ENCODE measurements at regions not wholly inside any gene's neighbourhood (a gene's known extent, or its start where the extent isn't known, plus 50 kb on each side); places are given as distances from the start of the nearest gene placed in this dataset.

DNA sequence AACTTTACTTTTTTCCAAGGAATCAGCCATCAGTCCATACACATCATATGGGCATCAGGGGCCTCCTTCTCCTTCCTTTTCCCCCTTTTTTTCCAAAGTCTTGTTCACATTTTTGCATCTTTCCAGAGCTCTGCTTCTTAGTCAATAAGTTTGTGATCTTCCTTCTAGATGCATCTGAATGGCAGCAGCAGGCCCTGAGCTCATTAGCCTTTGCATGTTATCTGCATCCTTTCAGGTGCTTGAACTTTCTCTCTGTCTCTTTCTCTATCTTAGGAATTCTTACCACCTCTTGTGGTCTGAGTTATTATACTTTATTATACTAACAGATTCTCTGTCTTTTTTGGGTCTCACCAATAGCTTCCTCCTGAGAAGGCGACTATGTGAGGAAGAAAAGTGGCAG, 312.4 kb upstream of the FANCL start:
- DNase-seq (ENCODE audit: low spot score in 2 of 2) = no peak
- WGBS = 78% methylated on average over 1 of the region's 1 CpG
- Histone ChIP-seq H3K4me3 (no peak overlapping the region), H3K36me3 (no peaks in the 10 kb centered on the region), H3K4me1 (no peaks in the 10 kb centered on the region), H3K27me3 (no peaks in the 10 kb centered on the region), H3K27ac (no peak overlapping the region), H3K9me3 (no peaks in the 10 kb centered on the region)
- TF ChIP-seq EP300 (IDR thresholded peaks at IDR 0.05) (no peak), POLR2AphosphoS5 (IDR thresholded peaks at IDR 0.05) (no peak), POLR2A (IDR thresholded peaks at IDR 0.05) (no peak)
- TF ChIP-seq, protein P1, sequence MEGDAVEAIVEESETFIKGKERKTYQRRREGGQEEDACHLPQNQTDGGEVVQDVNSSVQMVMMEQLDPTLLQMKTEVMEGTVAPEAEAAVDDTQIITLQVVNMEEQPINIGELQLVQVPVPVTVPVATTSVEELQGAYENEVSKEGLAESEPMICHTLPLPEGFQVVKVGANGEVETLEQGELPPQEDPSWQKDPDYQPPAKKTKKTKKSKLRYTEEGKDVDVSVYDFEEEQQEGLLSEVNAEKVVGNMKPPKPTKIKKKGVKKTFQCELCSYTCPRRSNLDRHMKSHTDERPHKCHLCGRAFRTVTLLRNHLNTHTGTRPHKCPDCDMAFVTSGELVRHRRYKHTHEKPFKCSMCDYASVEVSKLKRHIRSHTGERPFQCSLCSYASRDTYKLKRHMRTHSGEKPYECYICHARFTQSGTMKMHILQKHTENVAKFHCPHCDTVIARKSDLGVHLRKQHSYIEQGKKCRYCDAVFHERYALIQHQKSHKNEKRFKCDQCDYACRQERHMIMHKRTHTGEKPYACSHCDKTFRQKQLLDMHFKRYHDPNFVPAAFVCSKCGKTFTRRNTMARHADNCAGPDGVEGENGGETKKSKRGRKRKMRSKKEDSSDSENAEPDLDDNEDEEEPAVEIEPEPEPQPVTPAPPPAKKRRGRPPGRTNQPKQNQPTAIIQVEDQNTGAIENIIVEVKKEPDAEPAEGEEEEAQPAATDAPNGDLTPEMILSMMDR (IDR thresholded peaks at IDR 0.05) = no peak

DNA sequence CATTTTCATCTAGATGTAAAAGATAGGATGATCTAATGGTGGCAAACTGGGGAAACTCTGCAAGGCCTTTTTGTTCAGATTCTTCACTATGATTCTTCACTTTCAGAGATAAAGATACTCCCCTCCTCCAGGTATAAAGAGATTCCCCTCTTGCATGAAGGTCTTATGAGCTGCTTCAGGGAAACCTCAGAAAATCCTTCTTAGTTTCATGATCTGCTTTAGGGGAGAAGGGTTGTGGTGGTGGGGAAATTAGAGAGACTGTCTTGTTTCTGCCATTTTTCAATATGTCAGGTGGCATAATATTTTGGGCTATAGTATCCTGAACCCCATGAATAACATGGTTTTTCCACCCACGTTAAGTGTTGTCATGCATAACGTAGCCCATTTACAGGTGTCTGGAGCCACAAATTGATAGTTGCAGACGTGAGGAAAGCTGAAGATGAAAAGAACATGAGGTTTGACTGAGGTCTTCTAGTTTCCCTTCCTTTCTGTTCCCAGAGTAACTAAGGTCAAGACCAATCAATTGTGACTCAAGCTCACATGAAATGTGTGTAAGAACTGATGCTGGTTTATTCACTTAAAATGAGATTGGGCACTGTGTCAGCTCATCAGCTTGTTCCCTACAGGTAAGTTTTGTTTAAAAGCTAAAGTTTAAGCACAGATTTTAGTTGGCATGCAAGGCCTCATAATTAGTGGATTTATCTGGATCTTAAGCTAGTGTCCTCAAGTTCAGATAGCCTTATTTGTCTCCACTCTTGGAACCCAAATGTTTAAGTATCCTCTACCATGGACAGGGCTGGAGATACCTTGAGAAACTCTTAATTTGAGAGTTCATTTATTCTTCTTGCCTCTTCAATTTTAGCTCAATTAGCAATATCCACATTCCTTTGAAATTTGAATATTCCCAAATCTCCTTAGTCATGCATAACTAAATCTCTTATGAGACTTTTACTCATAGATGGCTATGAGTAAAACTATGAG, 304.5 kb upstream of the FANCL start:
- no peaks in the 10 kb centered on the region for H3K4me1 ChIP-seq
- DNase-seq (ENCODE audit: low spot score in 2 of 2) = no peak
- no peaks in the 10 kb centered on the region for H3K9me3 ChIP-seq
- TF ChIP-seq POLR2AphosphoS5 (IDR thresholded peaks at IDR 0.05) (no peak), POLR2A (IDR thresholded peaks at IDR 0.05) (no peak), EP300 (IDR thresholded peaks at IDR 0.05) (no peak)
- TF ChIP-seq, protein P1 (IDR thresholded peaks at IDR 0.05) = no peak
- H3K27me3 ChIP-seq = no peaks in the 10 kb centered on the region
- 94% methylated on average over 3 of the region's 3 CpGs for WGBS
- no peak overlapping the region for H3K27ac ChIP-seq
- H3K36me3 ChIP-seq = no peaks in the 10 kb centered on the region
- H3K4me3 ChIP-seq = no peak overlapping the region

GRCh38 chr2:58543442-58543841, 302.3 kb upstream of the FANCL start:
- no peak for DNase-seq (ENCODE audit: low spot score in 2 of 2)
- no peak overlapping the region for H3K27ac ChIP-seq
- no peak overlapping the region for H3K4me3 ChIP-seq
- peaks cover 9% of the 10 kb centered on the region for H3K4me1 ChIP-seq
- H3K27me3 ChIP-seq = no peaks in the 10 kb centered on the region
- H3K36me3 ChIP-seq = no peaks in the 10 kb centered on the region
- TF ChIP-seq POLR2AphosphoS5 (IDR thresholded peaks at IDR 0.05) (no peak), POLR2A (IDR thresholded peaks at IDR 0.05) (no peak), EP300 (IDR thresholded peaks at IDR 0.05) (no peak)
- TF ChIP-seq, protein P1 (IDR thresholded peaks at IDR 0.05) = no peak
- H3K9me3 ChIP-seq = no peaks in the 10 kb centered on the region
- 83% methylated on average over 3 of the region's 3 CpGs for WGBS

DNA sequence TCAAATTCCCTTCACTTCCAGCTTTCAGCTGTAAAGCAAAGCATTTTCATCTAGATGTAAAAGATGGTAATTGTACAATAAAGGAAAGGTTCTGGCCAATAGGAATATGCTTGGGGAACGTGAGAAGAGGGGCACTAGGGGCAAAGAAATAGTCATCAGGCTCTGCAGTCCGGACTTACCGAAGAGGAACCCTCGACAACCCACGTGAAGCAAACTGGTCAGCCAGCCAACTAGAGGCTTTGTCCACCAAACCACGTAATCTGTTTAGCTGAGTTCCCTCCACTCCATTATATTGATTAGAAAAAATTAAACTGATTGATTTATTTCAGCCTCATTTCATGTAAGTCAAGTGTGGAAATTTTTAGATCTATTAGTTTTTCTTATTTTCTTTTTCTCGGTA, 300.4 kb upstream of the FANCL start:
- Histone ChIP-seq H3K36me3 (no peaks in the 10 kb centered on the region), H3K27me3 (no peaks in the 10 kb centered on the region), H3K9me3 (no peaks in the 10 kb centered on the region), H3K27ac (no peak overlapping the region), H3K4me3 (no peak overlapping the region), H3K4me1 (peaks cover 9% of the 10 kb centered on the region)
- DNase-seq (ENCODE audit: low spot score in 2 of 2) = no peak
- 82% methylated on average over 7 of the region's 7 CpGs for WGBS
- TF ChIP-seq POLR2A (IDR thresholded peaks at IDR 0.05) (no peak), POLR2AphosphoS5 (IDR thresholded peaks at IDR 0.05) (no peak), EP300 (IDR thresholded peaks at IDR 0.05) (no peak)
- TF ChIP-seq, protein P1 (IDR thresholded peaks at IDR 0.05) = no peak

GRCh38 chr2:58540681-58541080, 299.6 kb upstream of the FANCL start:
- no peaks in the 10 kb centered on the region for H3K9me3 ChIP-seq
- DNase-seq (ENCODE audit: low spot score in 2 of 2) = no peak
- no peak overlapping the region for H3K4me3 ChIP-seq
- TF ChIP-seq POLR2AphosphoS5 (IDR thresholded peaks at IDR 0.05) = no peak
- no peak for TF ChIP-seq POLR2A (IDR thresholded peaks at IDR 0.05)
- TF ChIP-seq, protein P1 (IDR thresholded peaks at IDR 0.05) = no peak
- TF ChIP-seq EP300 (IDR thresholded peaks at IDR 0.05) = no peak
- no peaks in the 10 kb centered on the region for H3K27me3 ChIP-seq
- H3K36me3 ChIP-seq = no peaks in the 10 kb centered on the region
- 62% methylated on average over 4 of the region's 4 CpGs for WGBS
- peaks cover 9% of the 10 kb centered on the region for H3K4me1 ChIP-seq
- H3K27ac ChIP-seq = no peak overlapping the region
